ENCODE measurements at regions not wholly inside any gene's neighbourhood (a gene's known extent, or its start where the extent isn't known, plus 50 kb on each side); places are given as distances from the start of the nearest gene placed in this dataset.

GRCh38 chr12:107379852-107380567, 286.7 kb upstream of the CRY1 start:
- Histone ChIP-seq H3K23me2 (ENCODE audit: low read depth, low read length) (no peaks in the 10 kb centered on the region; the same call in 1 of the 2 replicates), H3K36me3 (ENCODE audit: control insufficient read depth in 2 of 4, insufficient read depth in 4 of 4, low read length in 3 of 4) (no peaks in the 10 kb centered on the region), H3K9ac (replicated peaks in 1 of 4; ENCODE audit: extremely low read depth in 1 of 4, low read depth in 3 of 4, low read length in 3 of 4) (no peak overlapping the region), H3K27me3 (replicated peaks in 1 of 4; ENCODE audit: control insufficient read depth in 3 of 4, extremely low read depth in 1 of 4, insufficient read depth in 3 of 4, low read length in 3 of 4) (no peaks in the 10 kb centered on the region), H2BK12ac (ENCODE audit: low read depth, low read length) (no peak overlapping the region), H3K56ac (replicated peaks; ENCODE audit: insufficient read length, low read depth, low read length) (no peak overlapping the region), H3K14ac (ENCODE audit: insufficient read length) (no peak overlapping the region), H3K23ac (ENCODE audit: insufficient read length) (no peak overlapping the region), H3K27ac (ENCODE audit: low read depth, low read length) (no peak overlapping the region), H2BK120ac (replicated peaks; ENCODE audit: low read depth, low read length) (no peak overlapping the region), H4K20me1 (replicated peaks in 1 of 2; ENCODE audit: control insufficient read depth in 1 of 2, insufficient read depth in 2 of 2, low read length in 2 of 2) (no peaks in the 10 kb centered on the region), H2BK5ac (ENCODE audit: low read depth, low read length) (no peak overlapping the region), H2BK15ac (ENCODE audit: low read length) (no peak overlapping the region), H4K5ac (ENCODE audit: insufficient read length, low read depth, low read length) (no peak overlapping the region), H3K4me2 (ENCODE audit: insufficient read depth in 1 of 2, low read depth in 2 of 2, low read length in 2 of 2) (no peak overlapping the region), H3K4me1 (replicated peaks in 1 of 4; ENCODE audit: control insufficient read depth in 3 of 4, insufficient read depth in 4 of 4, low read length in 3 of 4) (peaks cover 0 to 7% (median 1%) of the 10 kb centered on the region in 4 experiments; a peak in 2 of 7 replicates), H3K9me3 (ENCODE audit: insufficient read depth in 2 of 2, low read depth in 1 of 2, low read length in 1 of 2) (no peaks in the 10 kb centered on the region), H3K79me2 (ENCODE audit: control insufficient read depth in 1 of 2, insufficient read depth in 2 of 2, low read length in 2 of 2) (no peaks in the 10 kb centered on the region), H3K4me3 (ENCODE audit: extremely low read depth in 1 of 4, insufficient read depth in 2 of 4, low read depth in 3 of 4, low read length in 4 of 4) (no peak overlapping the region), H3K79me1 (ENCODE audit: low read depth, low read length) (no peaks in the 10 kb centered on the region; the same call in 1 of the 2 replicates), H3K18ac (ENCODE audit: extremely low read depth, low read length) (no peak overlapping the region), H4K8ac (ENCODE audit: extremely low read depth, insufficient read depth, low read length) (no peak overlapping the region), H4K91ac (replicated peaks; ENCODE audit: insufficient read length, low read length) (no peak overlapping the region), H2AK5ac (ENCODE audit: low read depth, low read length) (no peak overlapping the region), H2AFZ (ENCODE audit: low read length) (no peak overlapping the region), H2BK20ac (ENCODE audit: low read length) (no peak overlapping the region), H3K4ac (replicated peaks; ENCODE audit: insufficient read length, low read depth, low read length) (no peak overlapping the region)
- FAIRE-seq (peak; percentile 7), DNase-seq (ENCODE audit: low read depth in 1 of 2, low spot score in 2 of 2) (no peak)
- ChIA-PET CTCF (ENCODE audit: partially characterized antibody) (interaction anchor here (0.9 kb wide), 1 partner anchor 23 kb away, joined by 4 read pairs; no protein-coding TSS in a partner anchor), POLR2A (ENCODE audit: partially characterized antibody) (interaction anchor here (0.6 kb wide), 1 partner anchor 106 kb away, joined by 3 read pairs; no protein-coding TSS in a partner anchor)
- WGBS, 2 experiments (ENCODE audit: extremely low coverage in 1 of 2, insufficient coverage in 1 of 2, insufficient read length in 1 of 2, insufficient replicate concordance in 2 of 2, low coverage in 1 of 2, low lambda C conversion rate in 2 of 2, missing lambda C conversion rate in 1 of 2), result 65% methylated on average over 12 of the region's 15 CpGs; no CpG with 5 or more reads in 1 of the 2 experiments
- no peak for TF ChIP-seq EP300 (IDR thresholded peaks at IDR 0.05; ENCODE audit: borderline replicate concordance in 1 of 2, low read depth in 2 of 2, low read length in 2 of 2)
- TF ChIP-seq ZNF274 (IDR thresholded peaks at IDR 0.05; ENCODE audit: borderline replicate concordance, extremely low read depth, low read length), result no peak
- no peak for TF ChIP-seq MAX (IDR thresholded peaks at IDR 0.05)
- TF ChIP-seq ASH2L (IDR thresholded peaks at IDR 0.05; ENCODE audit: low read length), result no peak
- no peak for TF ChIP-seq SIX5 (IDR thresholded peaks at IDR 0.05; ENCODE audit: low read depth, low read length)
- no peak for TF ChIP-seq TAF7 (optimal IDR thresholded peaks at IDR 0.05; ENCODE audit: borderline replicate concordance, low read depth, low read length)
- TF ChIP-seq RBBP5 (IDR thresholded peaks at IDR 0.05; ENCODE audit: borderline replicate concordance, low read depth, low read length), result no peak
- no peak for TF ChIP-seq POU5F1 (IDR thresholded peaks at IDR 0.05; ENCODE audit: low read depth, low read length)
- no peak for TF ChIP-seq JUN (IDR thresholded peaks at IDR 0.05; ENCODE audit: low read depth, low read length)
- no peak for TF ChIP-seq CTCF (IDR thresholded peaks at IDR 0.05; ENCODE audit: control extremely low read depth in 1 of 3, insufficient read depth in 1 of 3, low read depth in 1 of 3, low read length in 3 of 3)

Measured in H1 (cell line).